H1 (cell line): ENCODE measurements at regions not wholly inside any gene's neighbourhood (a gene's known extent, or its start where the extent isn't known, plus 50 kb on each side); places are given as distances from the start of the nearest gene placed in this dataset.

ENCODE experiments used
- CTCF ChIA-PET: fragments of 300-600 bp; sonication (Branson Sonifier 250); formaldehyde crosslinking; loops from one replicate; lab custom pipeline; 2021; ENCODE audit not compliant: partially characterized antibody; lab: Charles Lee
- POLR2A ChIA-PET: fragments of 300-600 bp; sonication (Branson Sonifier 250); formaldehyde crosslinking; loops from one replicate; lab custom pipeline; 2021; ENCODE audit warnings: inconsistent platforms; ENCODE audit not compliant: partially characterized antibody; lab: Charles Lee
- DNase-seq, 2 experiments: peaks; one replicate each; pipeline versions ENCODE4 v3.0.0 to v3.0.0-alpha.2; 2010 to 2022; ENCODE audit warnings: low spot score in 2 of 2, low read depth in 1 of 2, mixed read lengths in 1 of 2
- FAIRE-seq: peaks from 2 replicates; lab custom pipeline; 2011; peaks lifted over from hg19 to GRCh38; lab: Jason Lieb, UNC
- H2AFZ ChIP-seq: 2 replicates; pipeline ENCODE4 v1.8.1; 2012; ENCODE audit warnings: low read length, inconsistent platforms
- H2AK5ac ChIP-seq: 2 replicates; pipeline ENCODE4 v1.6.1; 2013; ENCODE audit warnings: low read depth, low read length
- H2BK120ac ChIP-seq: replicated peaks from 2 replicates; pipeline ENCODE3; 2013; ENCODE audit warnings: low read depth, low read length, inconsistent platforms
- H2BK12ac ChIP-seq: 2 replicates; pipeline ENCODE4 v1.6.1; 2013; ENCODE audit warnings: low read depth, low read length
- H2BK15ac ChIP-seq: 2 replicates; pipeline ENCODE4 v1.6.1; 2013; ENCODE audit warnings: low read length
- H2BK20ac ChIP-seq: 2 replicates; pipeline ENCODE4 v1.6.1; 2013; ENCODE audit warnings: low read length
- H2BK5ac ChIP-seq: 2 replicates; pipeline ENCODE4 v1.6.1; 2013; ENCODE audit warnings: low read depth, low read length
- H3K14ac ChIP-seq: 2 replicates; pipeline ENCODE4 v1.6.1; 2013; ENCODE audit warnings: inconsistent platforms; ENCODE audit not compliant: insufficient read length
- H3K18ac ChIP-seq: 2 replicates; pipeline ENCODE4 v1.6.1; 2013; ENCODE audit warnings: low read length; ENCODE audit errors: extremely low read depth
- H3K23ac ChIP-seq: 2 replicates; pipeline ENCODE4 v1.6.1; 2013; ENCODE audit warnings: inconsistent platforms; ENCODE audit not compliant: insufficient read length
- H3K23me2 ChIP-seq: 2 replicates; pipeline ENCODE4 v1.6.1; 2013; ENCODE audit warnings: low read depth, low read length
- H3K27ac ChIP-seq: 2 replicates; pipeline ENCODE4 v1.6.1; 2011; ENCODE audit warnings: low read depth, low read length, inconsistent platforms
- H3K27me3 ChIP-seq, 4 experiments: replicated peaks in 1 of 4; 1 replicate in 1 of 4; 2 replicates in 3 of 4; pipeline versions ENCODE4 v1.6.1 to v1.8.1; 2011 to 2013; ENCODE audit warnings: low read length in 3 of 4, mild to moderate bottlenecking in 3 of 4, inconsistent platforms in 2 of 4, mixed read lengths in 2 of 4, moderate library complexity in 1 of 4; ENCODE audit not compliant: control insufficient read depth in 3 of 4, insufficient read depth in 3 of 4; ENCODE audit errors: extremely low read depth in 1 of 4
- H3K36me3 ChIP-seq, 4 experiments: 2 replicates each; pipeline versions ENCODE4 v1.6.1 to v1.8.1; 2011 to 2013; ENCODE audit warnings: mild to moderate bottlenecking in 4 of 4, low read length in 3 of 4, moderate library complexity in 2 of 4, control low read depth in 1 of 4, inconsistent platforms in 1 of 4; ENCODE audit not compliant: insufficient read depth in 4 of 4, control insufficient read depth in 2 of 4
- H3K4ac ChIP-seq: replicated peaks from 2 replicates; pipeline ENCODE3; 2013; ENCODE audit warnings: low read length, low read depth, mixed read lengths, inconsistent platforms; ENCODE audit not compliant: insufficient read length
- H3K4me1 ChIP-seq, 4 experiments: replicated peaks in 1 of 4; 1 replicate in 1 of 4; 2 replicates in 3 of 4; pipeline versions ENCODE4 v1.6.1 to v1.8.1; 2011 to 2013; ENCODE audit warnings: low read length in 3 of 4, inconsistent platforms in 2 of 4, mixed read lengths in 1 of 4; ENCODE audit not compliant: insufficient read depth in 4 of 4, control insufficient read depth in 3 of 4
- H3K4me2 ChIP-seq, 2 experiments: 2 replicates each; pipeline versions ENCODE4 v1.6.1 to v1.8.1; 2011 to 2013; ENCODE audit warnings: low read depth in 2 of 2, low read length in 2 of 2, control low read depth in 1 of 2, inconsistent platforms in 1 of 2, mild to moderate bottlenecking in 1 of 2; ENCODE audit not compliant: insufficient read depth in 1 of 2
- H3K4me3 ChIP-seq, 4 experiments: fragments of 200-600, 300-600 bp in 1 of 4; sonication (generic), shearing (Covaris generic), sonication (Bioruptor Twin) in 1 of 4; 2 replicates each; pipeline versions ENCODE4 v1.5.1 to v1.8.1; 2011 to 2016; ENCODE audit warnings: low read length in 4 of 4, low read depth in 3 of 4, control low read depth in 2 of 4, inconsistent platforms in 2 of 4, mild to moderate bottlenecking in 2 of 4, mixed read lengths in 1 of 4, moderate library complexity in 1 of 4; ENCODE audit not compliant: insufficient read depth in 2 of 4; ENCODE audit errors: extremely low read depth in 1 of 4
- H3K56ac ChIP-seq: replicated peaks from 2 replicates; pipeline ENCODE3; 2013; ENCODE audit warnings: low read depth, mild to moderate bottlenecking, mixed read lengths, low read length, inconsistent platforms; ENCODE audit not compliant: insufficient read length
- H3K79me1 ChIP-seq: 2 replicates; pipeline ENCODE4 v1.6.1; 2013; ENCODE audit warnings: low read depth, low read length, control low read depth
- H3K79me2 ChIP-seq, 2 experiments: 2 replicates each; pipeline versions ENCODE4 v1.6.1 to v1.8.1; 2012 to 2013; ENCODE audit warnings: low read length in 2 of 2, mild to moderate bottlenecking in 2 of 2, inconsistent platforms in 1 of 2; ENCODE audit not compliant: insufficient read depth in 2 of 2, control insufficient read depth in 1 of 2
- H3K9ac ChIP-seq, 4 experiments: replicated peaks in 1 of 4; 1 replicate in 1 of 4; 2 replicates in 3 of 4; pipeline versions ENCODE4 v1.6.1 to v1.8.1; 2011 to 2013; ENCODE audit warnings: low read depth in 3 of 4, low read length in 3 of 4, control low read depth in 2 of 4, mild to moderate bottlenecking in 2 of 4, moderate library complexity in 2 of 4, inconsistent platforms in 1 of 4; ENCODE audit errors: extremely low read depth in 1 of 4
- H3K9me3 ChIP-seq, 2 experiments: 2 replicates each; pipeline versions ENCODE4 v1.6.1 to v1.8.1; 2012 to 2013; ENCODE audit warnings: mild to moderate bottlenecking in 2 of 2, moderate library complexity in 2 of 2, control low read depth in 1 of 2, inconsistent platforms in 1 of 2, low read depth in 1 of 2, low read length in 1 of 2, mixed read lengths in 1 of 2; ENCODE audit not compliant: insufficient read depth in 2 of 2
- H4K20me1 ChIP-seq, 2 experiments: replicated peaks in 1 of 2; 2 replicates each; pipeline versions ENCODE3 to v1.8.1; 2011 to 2013; ENCODE audit warnings: inconsistent platforms in 2 of 2, low read length in 2 of 2, mild to moderate bottlenecking in 1 of 2; ENCODE audit not compliant: insufficient read depth in 2 of 2, control insufficient read depth in 1 of 2
- H4K5ac ChIP-seq: 2 replicates; pipeline ENCODE4 v1.6.1; 2013; ENCODE audit warnings: low read length, low read depth, mixed read lengths, inconsistent platforms; ENCODE audit not compliant: insufficient read length
- H4K8ac ChIP-seq: 2 replicates; pipeline ENCODE4 v1.8.0; 2013; ENCODE audit warnings: mild to moderate bottlenecking, moderate library complexity, low read length, inconsistent platforms; ENCODE audit not compliant: insufficient read depth; ENCODE audit errors: extremely low read depth
- H4K91ac ChIP-seq: replicated peaks from 2 replicates; pipeline ENCODE3; 2013; ENCODE audit warnings: low read length, mixed read lengths, inconsistent platforms; ENCODE audit not compliant: insufficient read length
- EP300 ChIP-seq, 2 experiments: IDR thresholded peaks; 1 replicate in 1 of 2; 2 replicates in 1 of 2; pipeline ENCODE4 v1.6.1; 2011 to 2012; ENCODE audit warnings: low read depth in 2 of 2, low read length in 2 of 2, mild to moderate bottlenecking in 2 of 2, borderline replicate concordance in 1 of 2, inconsistent platforms in 1 of 2, moderate library complexity in 1 of 2
- NANOG ChIP-seq: IDR thresholded peaks from 2 replicates; pipeline ENCODE4 v1.6.1; 2011; ENCODE audit warnings: low read length, low read depth, mild to moderate bottlenecking, inconsistent platforms; ENCODE audit not compliant: insufficient read depth, poor library complexity, severe bottlenecking
- PHF8 ChIP-seq: fragments of 200-600 bp; sonication (generic); conservative IDR thresholded peaks from 2 replicates; pipeline ENCODE4 v1.7.1; 2012; ENCODE audit warnings: low read depth, mild to moderate bottlenecking, inconsistent platforms, low read length, moderate library complexity
- RAD21 ChIP-seq, 2 experiments: IDR thresholded peaks in 1 of 2; conservative IDR thresholded peaks in 1 of 2; 2 replicates each; pipeline ENCODE4 v1.6.1; 2011; ENCODE audit warnings: low read depth in 2 of 2, low read length in 2 of 2, improper control_type of control experiment in 1 of 2, inconsistent platforms in 1 of 2, mild to moderate bottlenecking in 1 of 2, moderate library complexity in 1 of 2
- TCF12 ChIP-seq: IDR thresholded peaks from 2 replicates; pipeline ENCODE4 v1.6.1; 2011; ENCODE audit warnings: low read depth, mild to moderate bottlenecking, low read length
- WGBS, 2 experiments: shearing (Covaris generic) in 1 of 2; methylation state at CpG; one replicate each; pipeline versions ENCODE4 v1.1.6 to v1.1.7; 2013 to 2015; ENCODE audit warnings: low lambda C conversion rate in 2 of 2, mixed read lengths in 2 of 2, inconsistent platforms in 1 of 2, low coverage in 1 of 2, missing lambda C conversion rate in 1 of 2; ENCODE audit not compliant: insufficient replicate concordance in 2 of 2, insufficient coverage in 1 of 2, insufficient read length in 1 of 2; ENCODE audit errors: extremely low coverage in 1 of 2, missing lambda C conversion rate in 1 of 2; 5-methylcytosine and 5-hydroxymethylcytosine counted together

GRCh38 chr6:163780994-163781393, 366.5 kb downstream of the QKI start:
- POLR2A ChIA-PET = no interaction called here
- no peak overlapping the region for H3K9ac ChIP-seq
- CTCF ChIA-PET = no interaction called here
- no peaks in the 10 kb centered on the region for H3K36me3 ChIP-seq
- H2BK120ac ChIP-seq = no peak overlapping the region
- no peak overlapping the region for H2AK5ac ChIP-seq
- H3K14ac ChIP-seq = no peak overlapping the region
- no peaks in the 10 kb centered on the region for H3K79me1 ChIP-seq
- H3K79me2 ChIP-seq = no peaks in the 10 kb centered on the region
- no peak overlapping the region for H3K4ac ChIP-seq
- no peak overlapping the region for H2AFZ ChIP-seq
- H2BK5ac ChIP-seq = no peak overlapping the region
- H2BK12ac ChIP-seq = no peak overlapping the region
- H4K5ac ChIP-seq = no peak overlapping the region
- no peak overlapping the region for H3K4me3 ChIP-seq
- FAIRE-seq (no peak), DNase-seq (no peak)
- H2BK20ac ChIP-seq = no peak overlapping the region
- H2BK15ac ChIP-seq = no peak overlapping the region
- no peak overlapping the region for H3K23ac ChIP-seq
- no peaks in the 10 kb centered on the region for H3K23me2 ChIP-seq
- H3K4me2 ChIP-seq = no peak overlapping the region
- no peak overlapping the region for H3K27ac ChIP-seq
- no peaks in the 10 kb centered on the region for H3K9me3 ChIP-seq
- WGBS, 2 experiments = 42% methylated on average over 5 of the region's 5 CpGs; no CpG with 5 or more reads in 1 of the 2 experiments
- no peaks in the 10 kb centered on the region for H3K27me3 ChIP-seq
- peaks cover 0 to 6% (median 1%) of the 10 kb centered on the region in 4 experiments; a peak in 2 of 7 replicates for H3K4me1 ChIP-seq
- H4K91ac ChIP-seq = no peak overlapping the region
- no peaks in the 10 kb centered on the region for H4K20me1 ChIP-seq
- H4K8ac ChIP-seq = no peak overlapping the region
- H3K18ac ChIP-seq = no peak overlapping the region
- no peak overlapping the region for H3K56ac ChIP-seq
- TF ChIP-seq TCF12 = 0 out of 2 replicates have a peak, but pooled peaks have one; percentile 29
- peak in 1 of 2 experiments; percentile 7; a peak in 1 of 4 replicates for TF ChIP-seq RAD21 (IDR thresholded peaks at IDR 0.05 in 1 of 2, conservative IDR thresholded peaks at IDR 0.05 in 1 of 2; ENCODE audit: low read depth in 2 of 2, low read length in 2 of 2)
- TF ChIP-seq EP300 (IDR thresholded peaks at IDR 0.05; ENCODE audit: borderline replicate concordance in 1 of 2, low read depth in 2 of 2, low read length in 2 of 2) = no peak
- no peak for TF ChIP-seq PHF8
- TF ChIP-seq NANOG = peak; percentile 81
